H9 (cell line): ENCODE measurements at regions not wholly inside any gene's neighbourhood (a gene's known extent, or its start where the extent isn't known, plus 50 kb on each side); places are given as distances from the start of the nearest gene placed in this dataset.

Experiments
- DNase-seq: peaks from one replicate; pipeline ENCODE4 v3.0.0-alpha.2; 2017
- H2AFZ ChIP-seq: one replicate; pipeline ENCODE4 v1.6.1; 2013; ENCODE audit warnings: mild to moderate bottlenecking, low read length, control low read depth, moderate library complexity
- H2AK5ac ChIP-seq: 2 replicates; pipeline ENCODE4 v1.6.1; 2013; ENCODE audit warnings: low read length, control low read depth, mixed read lengths; ENCODE audit not compliant: insufficient read length
- H2BK120ac ChIP-seq: one replicate; pipeline ENCODE4 v1.6.1; 2013; ENCODE audit warnings: low read depth, mild to moderate bottlenecking, low read length, control low read depth, inconsistent platforms; ENCODE audit not compliant: poor library complexity, severe bottlenecking
- H2BK12ac ChIP-seq: 2 replicates; pipeline ENCODE4 v1.6.1; 2013; ENCODE audit warnings: low read length, control low read depth, mixed read lengths, low read depth; ENCODE audit not compliant: insufficient read length
- H2BK15ac ChIP-seq: 2 replicates; pipeline ENCODE4 v1.6.1; 2013; ENCODE audit warnings: low read depth, low read length, control low read depth
- H2BK20ac ChIP-seq: one replicate; pipeline ENCODE4 v1.6.1; 2013; ENCODE audit warnings: low read depth, mild to moderate bottlenecking, low read length, control low read depth, inconsistent platforms; ENCODE audit not compliant: poor library complexity, severe bottlenecking
- H2BK5ac ChIP-seq: 2 replicates; pipeline ENCODE4 v1.6.1; 2013; ENCODE audit warnings: low read length, control low read depth, mixed read lengths; ENCODE audit not compliant: insufficient read length
- H3K14ac ChIP-seq: 2 replicates; pipeline ENCODE4 v1.6.1; 2013; ENCODE audit warnings: low read length, control low read depth; ENCODE audit not compliant: insufficient read depth
- H3K18ac ChIP-seq: 2 replicates; pipeline ENCODE4 v1.6.1; 2013; ENCODE audit warnings: low read depth, mild to moderate bottlenecking, mixed read lengths, low read length, control low read depth; ENCODE audit not compliant: insufficient read length
- H3K23ac ChIP-seq: 2 replicates; pipeline ENCODE4 v1.6.1; 2013; ENCODE audit warnings: low read length, control low read depth, mixed read lengths, low read depth; ENCODE audit not compliant: insufficient read length
- H3K23me2 ChIP-seq: 2 replicates; pipeline ENCODE4 v1.6.1; 2013; ENCODE audit warnings: low read depth, mild to moderate bottlenecking, mixed read lengths, low read length, control low read depth; ENCODE audit not compliant: insufficient read length, poor library complexity, severe bottlenecking
- H3K27ac ChIP-seq: 2 replicates; pipeline ENCODE4 v1.5.1; 2013; ENCODE audit warnings: low read length, control low read depth, mixed read lengths, low read depth; ENCODE audit not compliant: insufficient read length
- H3K27me3 ChIP-seq: 2 replicates; pipeline ENCODE4 v1.6.1; 2013; ENCODE audit warnings: low read length, control low read depth, inconsistent platforms; ENCODE audit not compliant: insufficient read depth
- H3K4ac ChIP-seq: 2 replicates; pipeline ENCODE4 v1.6.1; 2013; ENCODE audit warnings: low read depth, mild to moderate bottlenecking, control low read depth, inconsistent platforms, low read length, moderate library complexity
- H3K4me1 ChIP-seq: 2 replicates; pipeline ENCODE4 v1.6.1; 2013; ENCODE audit warnings: low read length, control low read depth, inconsistent platforms; ENCODE audit not compliant: insufficient read depth
- H3K4me2 ChIP-seq: 2 replicates; pipeline ENCODE4 v1.6.1; 2013; ENCODE audit warnings: low read length, control low read depth, mixed read lengths; ENCODE audit not compliant: insufficient read length, insufficient read depth
- H3K56ac ChIP-seq: 2 replicates; pipeline ENCODE4 v1.6.1; 2013; ENCODE audit warnings: low read depth, mild to moderate bottlenecking, mixed read lengths, low read length, control low read depth; ENCODE audit not compliant: insufficient read length
- H3K79me1 ChIP-seq: 2 replicates; pipeline ENCODE4 v1.6.1; 2013; ENCODE audit warnings: low read depth, mild to moderate bottlenecking, moderate library complexity, low read length, control low read depth, inconsistent platforms; ENCODE audit not compliant: insufficient read depth, poor library complexity, severe bottlenecking
- H3K79me2 ChIP-seq: 2 replicates; pipeline ENCODE4 v1.6.1; 2013; ENCODE audit warnings: low read length, control low read depth, inconsistent platforms; ENCODE audit not compliant: insufficient read depth
- H3K9ac ChIP-seq: 2 replicates; pipeline ENCODE4 v1.6.1; 2013; ENCODE audit warnings: low read length, control low read depth, mixed read lengths; ENCODE audit not compliant: insufficient read length; ENCODE audit errors: extremely low read depth
- H3K9me3 ChIP-seq: one replicate; pipeline ENCODE4 v1.6.1; 2013; ENCODE audit warnings: low read depth, low read length, inconsistent platforms; ENCODE audit not compliant: control insufficient read depth
- H3T11ph ChIP-seq: one replicate; pipeline ENCODE4 v1.6.1; 2013; ENCODE audit warnings: mild to moderate bottlenecking, low read length, control low read depth, inconsistent platforms
- H4K20me1 ChIP-seq: one replicate; pipeline ENCODE4 v1.6.1; 2013; ENCODE audit not compliant: control insufficient read depth, insufficient read length, insufficient read depth
- H4K5ac ChIP-seq: 2 replicates; pipeline ENCODE4 v1.6.1; 2013; ENCODE audit warnings: low read depth, mild to moderate bottlenecking, mixed read lengths, low read length, control low read depth; ENCODE audit not compliant: insufficient read length
- H4K8ac ChIP-seq: replicated peaks from 2 replicates; pipeline ENCODE4 v1.6.1; 2013; ENCODE audit warnings: low read length, control low read depth, mixed read lengths, low read depth; ENCODE audit not compliant: insufficient read length
- H4K91ac ChIP-seq: 2 replicates; pipeline ENCODE4 v1.6.1; 2013; ENCODE audit warnings: low read depth, mild to moderate bottlenecking, moderate library complexity, mixed read lengths, low read length, control low read depth; ENCODE audit not compliant: insufficient read length
- H3K27ac Mint-ChIP-seq, 3 experiments: 2 replicates in 2 of 3; 3 replicates in 1 of 3; pipeline ENCODE4 v1.8.0; 2020 to 2021; ENCODE audit warnings: mixed read lengths in 3 of 3, mild to moderate bottlenecking in 1 of 3, moderate library complexity in 1 of 3
- H3K27me3 Mint-ChIP-seq: 2 replicates; pipeline ENCODE4 v1.8.0; 2021; ENCODE audit warnings: low read depth, mild to moderate bottlenecking, moderate library complexity, mixed read lengths
- H3K36me3 Mint-ChIP-seq, 3 experiments: 2 replicates in 2 of 3; 3 replicates in 1 of 3; pipeline ENCODE4 v1.8.0; 2020 to 2021; ENCODE audit warnings: low read depth in 3 of 3, mixed read lengths in 3 of 3; ENCODE audit not compliant: insufficient read depth in 1 of 3
- H3K4me1 Mint-ChIP-seq, 2 experiments: 2 replicates each; pipeline ENCODE4 v1.8.0; 2020; ENCODE audit warnings: mixed read lengths in 2 of 2
- H3K4me3 Mint-ChIP-seq, 2 experiments: 2 replicates in 1 of 2; 3 replicates in 1 of 2; pipeline ENCODE4 v1.8.0; 2020 to 2021; ENCODE audit warnings: mild to moderate bottlenecking in 2 of 2, mixed read lengths in 2 of 2, moderate library complexity in 1 of 2
- H3K9me3 Mint-ChIP-seq, 2 experiments: 2 replicates in 1 of 2; 3 replicates in 1 of 2; pipeline ENCODE4 v1.8.0; 2020; ENCODE audit warnings: mild to moderate bottlenecking in 2 of 2, mixed read lengths in 2 of 2, moderate library complexity in 1 of 2
- WGBS: extraction: QIAGEN DNeasy Blood & Tissue Kit; methylation state at CpG from one replicate; pipeline ENCODE4 v1.1.7; 2013; ENCODE audit warnings: missing lambda C conversion rate, low lambda C conversion rate, mixed read lengths; ENCODE audit not compliant: insufficient read length; ENCODE audit errors: extremely low coverage; 5-methylcytosine and 5-hydroxymethylcytosine counted together
- TF ChIP-seq, protein P1 (sequence below): fragments of 200-600 bp; sonication (generic); conservative IDR thresholded peaks from 3 replicates; pipeline ENCODE4 v1.8.0; 2021; ENCODE audit warnings: antibody characterized with exemption, mild to moderate bottlenecking

DNA sequence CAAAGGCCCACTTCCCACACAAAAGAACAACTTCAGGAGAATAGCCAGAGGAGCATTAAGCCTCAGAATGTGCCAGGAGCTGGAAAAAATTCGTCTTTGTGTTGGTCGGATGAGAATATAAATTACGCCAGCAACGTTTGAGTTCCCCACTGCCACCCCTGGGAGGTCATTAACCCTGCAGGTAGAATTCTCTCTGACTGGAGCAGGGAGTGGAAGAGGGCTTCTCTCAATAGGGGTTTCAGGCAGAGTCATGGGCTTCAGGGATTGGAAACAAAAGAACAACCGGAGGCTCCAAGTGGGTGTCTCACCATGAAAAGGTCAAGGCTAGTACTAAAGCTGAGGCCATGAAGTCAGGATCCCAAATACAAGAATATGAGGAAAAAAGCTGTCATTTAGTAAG is 69.0 kb upstream of the DDX18 start:
- Mint-ChIP-seq H3K36me3 (no peaks in the 10 kb centered on the region), H3K27me3 (peaks cover 7% of the 10 kb centered on the region), H3K9me3 (no peaks in the 10 kb centered on the region), H3K27ac (peak overlapping the region in 1 of 3 experiments; percentile 28; a peak in 1 of 7 replicates), H3K4me3 (no peak overlapping the region), H3K4me1 (peaks cover 11 to 12% of the 10 kb centered on the region in 2 experiments)
- no peak overlapping the region for H3K23ac ChIP-seq
- no peak overlapping the region for H4K8ac ChIP-seq
- H2BK5ac ChIP-seq, result no peak overlapping the region
- H4K20me1 ChIP-seq, result no peaks in the 10 kb centered on the region
- no peak overlapping the region for H2BK120ac ChIP-seq
- no CpG with 5 or more reads among the region's 5 CpGs for WGBS
- H3T11ph ChIP-seq, result no peak overlapping the region
- H3K79me2 ChIP-seq, result no peaks in the 10 kb centered on the region
- no peaks in the 10 kb centered on the region for H3K9me3 ChIP-seq
- H4K5ac ChIP-seq, result no peak overlapping the region
- no peak overlapping the region for H4K91ac ChIP-seq
- no peak overlapping the region for H3K56ac ChIP-seq
- no peak overlapping the region for H3K18ac ChIP-seq
- no peak overlapping the region for H3K14ac ChIP-seq
- H3K4ac ChIP-seq, result no peak overlapping the region
- H3K79me1 ChIP-seq, result no peaks in the 10 kb centered on the region
- H3K9ac ChIP-seq, result no peak overlapping the region
- H2AFZ ChIP-seq, result no peak overlapping the region
- TF ChIP-seq, protein P1, sequence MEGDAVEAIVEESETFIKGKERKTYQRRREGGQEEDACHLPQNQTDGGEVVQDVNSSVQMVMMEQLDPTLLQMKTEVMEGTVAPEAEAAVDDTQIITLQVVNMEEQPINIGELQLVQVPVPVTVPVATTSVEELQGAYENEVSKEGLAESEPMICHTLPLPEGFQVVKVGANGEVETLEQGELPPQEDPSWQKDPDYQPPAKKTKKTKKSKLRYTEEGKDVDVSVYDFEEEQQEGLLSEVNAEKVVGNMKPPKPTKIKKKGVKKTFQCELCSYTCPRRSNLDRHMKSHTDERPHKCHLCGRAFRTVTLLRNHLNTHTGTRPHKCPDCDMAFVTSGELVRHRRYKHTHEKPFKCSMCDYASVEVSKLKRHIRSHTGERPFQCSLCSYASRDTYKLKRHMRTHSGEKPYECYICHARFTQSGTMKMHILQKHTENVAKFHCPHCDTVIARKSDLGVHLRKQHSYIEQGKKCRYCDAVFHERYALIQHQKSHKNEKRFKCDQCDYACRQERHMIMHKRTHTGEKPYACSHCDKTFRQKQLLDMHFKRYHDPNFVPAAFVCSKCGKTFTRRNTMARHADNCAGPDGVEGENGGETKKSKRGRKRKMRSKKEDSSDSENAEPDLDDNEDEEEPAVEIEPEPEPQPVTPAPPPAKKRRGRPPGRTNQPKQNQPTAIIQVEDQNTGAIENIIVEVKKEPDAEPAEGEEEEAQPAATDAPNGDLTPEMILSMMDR, result no peak
- H3K4me1 ChIP-seq, result no peaks in the 10 kb centered on the region
- H3K23me2 ChIP-seq, result no peaks in the 10 kb centered on the region
- H2BK12ac ChIP-seq, result no peak overlapping the region
- H3K4me2 ChIP-seq, result no peak overlapping the region
- H2BK20ac ChIP-seq, result no peak overlapping the region
- H2AK5ac ChIP-seq, result no peak overlapping the region
- no peak overlapping the region for H2BK15ac ChIP-seq
- no peaks in the 10 kb centered on the region for H3K27me3 ChIP-seq
- no peak overlapping the region for H3K27ac ChIP-seq
- DNase-seq, result no peak
